Epithelial cell of prostate (primary cell): ENCODE measurements at regions not wholly inside any gene's neighbourhood (a gene's known extent, or its start where the extent isn't known, plus 50 kb on each side); places are given as distances from the start of the nearest gene placed in this dataset.

ENCODE experiments used
- DNase-seq: peaks from one replicate; pipeline ENCODE4 v3.0.0-alpha.2; 2011; ENCODE audit warnings: low read depth, low spot score
- H3K27ac ChIP-seq: fragments of 450-650 bp; 2 replicates; pipeline ENCODE4 v1.5.1; 2017; ENCODE audit warnings: mild to moderate bottlenecking

DNA sequence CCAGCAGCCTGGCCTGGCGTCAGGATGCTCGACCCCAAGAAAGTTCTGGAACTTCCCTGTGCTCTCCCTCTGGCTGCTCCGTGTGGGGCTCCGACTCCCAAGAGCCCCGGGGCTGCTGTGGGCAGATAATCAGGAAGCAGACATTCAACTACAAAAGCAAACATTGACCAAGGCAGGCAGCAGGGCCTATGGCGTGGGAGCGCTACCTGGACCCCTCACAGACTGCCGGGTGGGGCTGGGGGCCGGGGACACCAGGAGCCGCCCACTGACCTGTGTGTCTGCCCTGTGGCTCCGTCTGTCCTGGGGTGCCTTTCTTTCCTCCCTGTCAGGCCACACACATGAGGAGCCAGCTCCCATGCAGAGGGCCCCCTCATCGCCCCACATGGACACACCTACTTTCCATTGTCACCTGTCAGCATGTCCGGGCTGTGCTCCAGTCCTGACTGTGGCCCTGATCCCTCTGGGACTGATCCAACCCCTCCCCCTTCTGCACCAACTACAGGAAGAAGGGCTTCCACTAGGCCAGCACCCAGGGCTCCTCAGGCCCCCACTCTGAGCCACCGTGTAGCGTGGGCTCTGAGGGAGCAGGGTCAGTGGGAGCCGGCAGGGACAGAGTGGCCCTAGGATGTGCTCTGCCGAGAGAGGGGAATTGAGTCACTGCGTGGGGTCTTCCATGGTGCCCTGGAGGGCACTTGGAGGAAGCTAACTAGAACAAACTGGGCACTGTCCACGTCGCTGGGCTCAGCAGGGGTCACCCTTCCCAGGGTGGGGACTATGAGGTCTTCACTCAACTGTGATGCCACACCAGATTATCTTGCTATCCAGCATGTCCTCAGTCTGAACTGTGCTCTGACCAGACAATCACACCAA lies 215.4 kb upstream of the C14orf180 start:
- no peak for DNase-seq
- H3K27ac ChIP-seq = no peak overlapping the region

- no peak overlapping the region for H3K27ac ChIP-seq
- DNase-seq = no peak
Measured at GRCh38 chr14:104364830-104365229, 214.7 kb upstream of the C14orf180 start.

DNA sequence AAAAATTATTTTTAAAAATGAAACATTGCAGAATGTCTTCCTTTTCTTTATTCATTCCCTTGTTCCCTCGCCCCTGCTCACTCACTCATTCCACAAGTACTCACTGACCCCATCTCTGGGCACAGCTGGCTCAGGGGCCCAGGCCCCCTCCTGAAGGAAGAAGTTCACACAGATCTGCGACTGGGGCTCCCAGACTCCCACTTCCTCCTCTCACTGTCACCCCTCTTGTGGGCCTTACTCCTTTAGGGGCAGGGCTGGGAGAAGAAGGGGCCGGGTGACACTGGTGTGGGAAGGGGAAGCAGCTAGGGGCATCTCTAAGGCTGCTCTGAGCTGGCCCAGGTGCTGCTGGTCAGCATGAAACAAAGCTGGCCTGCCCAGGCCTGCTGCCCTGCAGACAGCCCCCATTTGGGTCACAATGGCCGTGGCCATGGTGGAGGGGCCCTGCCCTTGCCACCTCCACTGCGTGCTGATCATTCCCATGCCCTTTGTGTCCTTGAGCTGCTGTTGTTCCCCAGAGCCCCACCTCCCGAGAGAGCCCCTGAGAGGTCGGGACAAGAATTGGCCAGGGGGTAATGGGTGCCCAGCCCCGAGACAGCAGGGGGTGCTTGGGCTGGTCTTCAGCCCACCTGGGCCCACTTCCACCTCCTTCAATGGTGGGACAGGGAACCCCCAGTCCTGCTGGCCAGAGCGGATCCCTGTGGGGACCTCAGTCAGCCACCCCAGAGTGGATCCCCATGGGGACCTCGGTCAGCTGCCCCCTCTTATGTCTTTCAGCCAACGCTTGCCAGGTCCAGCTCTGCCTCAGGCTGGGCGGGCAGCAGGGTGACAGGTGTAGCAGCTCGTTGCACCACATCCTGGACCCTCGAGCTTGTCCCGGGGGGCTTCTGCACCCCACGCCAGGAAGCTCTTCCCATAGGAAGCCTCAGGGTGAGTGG lies 212.4 kb upstream of the C14orf180 start:
- DNase-seq = no peak
- H3K27ac ChIP-seq = no peak overlapping the region

- H3K27ac ChIP-seq = no peak overlapping the region
- DNase-seq = no peak
Measured at GRCh38 chr14:104367866-104368750, 211.5 kb upstream of the C14orf180 start.

- DNase-seq = no peak
- no peak overlapping the region for H3K27ac ChIP-seq
Measured at GRCh38 chr14:104368751-104369100, 210.8 kb upstream of the C14orf180 start.

DNA sequence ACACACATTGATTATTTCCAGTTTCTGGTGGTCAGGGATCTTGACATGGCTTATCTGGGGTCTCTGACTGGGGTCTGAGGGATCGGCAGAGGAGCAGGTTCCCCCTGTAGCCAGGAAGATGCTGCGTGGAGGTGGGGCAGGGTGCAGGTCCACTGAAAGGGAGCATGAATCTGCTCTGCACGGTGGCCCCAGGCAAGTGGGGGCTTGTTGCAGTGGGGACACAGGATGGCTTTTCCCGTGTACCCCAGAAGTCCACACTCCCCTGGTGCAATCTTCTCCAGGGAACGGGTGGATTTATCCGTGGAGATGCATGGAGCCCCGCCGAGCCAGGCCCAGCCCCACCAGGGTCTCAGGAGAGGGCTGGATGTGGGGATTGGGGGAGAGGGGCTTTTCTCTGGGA lies 210.4 kb upstream of the C14orf180 start:
- no peak for DNase-seq

DNA sequence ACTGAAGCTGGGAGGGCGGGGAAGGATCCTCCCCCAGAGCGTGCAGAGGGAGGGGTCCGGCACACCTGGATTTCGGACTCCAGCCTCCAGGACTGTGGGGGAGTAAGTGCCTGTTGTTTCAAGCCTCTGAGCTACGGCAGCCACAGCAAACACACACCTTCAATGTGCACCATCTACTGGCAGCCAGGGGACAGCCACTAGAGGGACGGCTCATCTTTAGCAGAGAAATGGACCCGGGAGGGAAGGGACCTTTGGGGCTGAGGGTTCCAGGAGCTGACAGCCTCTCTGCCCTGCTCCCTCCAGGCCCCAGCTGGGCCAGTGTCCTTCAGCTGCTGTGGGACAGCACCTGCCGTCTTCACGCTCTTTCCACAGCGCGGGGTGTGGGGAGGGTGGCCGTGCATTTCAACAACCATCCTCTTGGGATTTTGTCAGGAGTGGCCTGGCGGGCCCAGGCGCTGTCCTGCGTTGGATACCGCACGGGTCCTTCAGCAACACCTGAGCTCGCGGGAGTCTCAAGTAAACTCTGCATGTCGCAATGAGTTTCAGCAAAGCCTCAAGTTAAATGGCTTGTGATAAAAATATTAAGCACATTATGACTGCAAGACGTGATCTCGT lies 209.2 kb upstream of the C14orf180 start:
- DNase-seq = no peak
- H3K27ac ChIP-seq = no peak overlapping the region

More for the DNA sequence above, 210.4 kb upstream of the C14orf180 start:
- no peak overlapping the region for H3K27ac ChIP-seq

DNA sequence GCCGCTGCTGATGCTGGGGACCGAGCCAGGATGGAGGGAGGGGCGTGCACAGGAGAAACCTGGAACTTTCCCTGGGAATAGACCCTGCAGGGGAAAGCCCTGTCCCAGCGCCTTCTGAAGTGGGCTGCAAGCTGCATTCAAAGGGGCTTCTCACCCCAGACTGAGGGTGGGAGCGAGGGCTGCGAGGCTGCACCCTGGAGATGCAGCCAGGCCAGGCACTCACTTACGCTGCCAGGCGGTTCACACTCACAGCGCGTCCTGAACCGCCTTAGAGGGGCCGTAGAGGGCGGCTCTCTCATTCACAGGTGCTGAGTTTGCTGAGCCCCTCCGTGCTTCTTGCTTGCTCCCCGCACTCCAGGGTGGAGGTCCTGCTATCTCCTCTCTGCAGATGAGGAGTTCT lies 208.5 kb upstream of the C14orf180 start:
- no peak for DNase-seq
- no peak overlapping the region for H3K27ac ChIP-seq

DNA sequence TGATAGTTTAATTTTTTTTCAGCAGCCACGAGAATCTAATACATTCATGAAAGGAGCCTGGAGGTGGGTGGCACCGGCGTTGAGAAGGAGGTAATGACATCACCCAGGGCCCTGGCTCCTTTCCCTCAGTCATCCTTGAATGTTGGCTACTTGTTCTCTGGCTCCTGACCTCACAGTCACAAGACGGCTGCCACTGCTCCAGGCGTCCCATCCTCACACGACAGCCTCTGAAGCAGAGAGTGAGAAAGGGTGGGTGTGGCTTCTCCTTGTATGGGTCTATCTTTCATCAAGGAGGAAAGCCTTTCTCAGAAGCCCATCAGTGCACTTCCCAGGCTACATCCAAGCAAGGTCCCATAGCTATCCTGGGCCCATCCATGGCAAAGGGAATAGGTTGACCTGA lies 207.6 kb upstream of the C14orf180 start:
- DNase-seq = no peak
- H3K27ac ChIP-seq = no peak overlapping the region

- H3K27ac ChIP-seq = no peak overlapping the region
- DNase-seq = no peak
Measured at GRCh38 chr14:104372390-104373054, 207.0 kb upstream of the C14orf180 start.

GRCh38 chr14:104373055-104373854 lies 206.3 kb upstream of the C14orf180 start:
- no peak for DNase-seq
- no peak overlapping the region for H3K27ac ChIP-seq

DNA sequence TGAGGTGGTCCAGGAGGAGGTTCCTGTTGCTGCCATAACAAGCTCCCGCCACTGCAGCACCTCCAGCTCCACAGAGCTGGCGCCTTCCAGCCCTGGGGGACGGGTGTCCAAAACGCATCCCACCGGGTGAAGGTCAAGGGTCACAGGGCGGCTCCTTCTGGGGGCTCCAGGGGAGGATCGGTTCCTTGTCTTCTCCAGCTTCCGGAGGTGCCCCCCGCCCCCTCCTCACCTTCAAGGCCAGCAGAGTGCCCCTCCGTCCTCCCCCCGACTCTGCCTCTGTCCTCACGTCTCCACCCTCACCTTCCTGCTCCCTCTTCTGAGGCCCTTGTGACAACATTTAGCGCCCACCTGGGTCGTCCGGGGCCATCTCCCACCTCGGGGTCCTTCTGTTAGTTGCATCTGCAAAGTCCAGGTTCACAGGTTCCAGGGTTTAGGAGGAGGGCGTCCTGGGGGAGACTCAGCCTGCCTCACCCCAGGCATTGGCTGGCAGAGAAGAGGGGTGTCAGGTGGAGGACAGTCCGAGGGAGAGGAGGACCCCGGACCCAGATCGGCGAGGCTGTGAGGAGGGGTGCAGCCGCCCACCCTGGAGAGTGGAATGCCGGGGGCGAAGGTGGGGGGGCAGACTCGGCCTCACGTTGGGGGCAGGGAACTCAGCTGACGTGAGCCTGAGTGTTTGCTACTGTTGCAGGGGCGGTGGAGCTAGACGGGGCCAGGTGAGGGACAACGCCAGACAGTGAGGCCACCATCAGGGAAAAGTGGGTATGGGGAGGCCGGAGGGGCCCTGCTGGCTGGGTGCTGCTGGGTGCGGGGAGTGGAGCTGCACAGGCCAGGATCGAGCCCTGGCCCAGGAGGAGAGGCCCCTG lies 205.5 kb upstream of the C14orf180 start:
- no peak for DNase-seq
- H3K27ac ChIP-seq = no peak overlapping the region

DNA sequence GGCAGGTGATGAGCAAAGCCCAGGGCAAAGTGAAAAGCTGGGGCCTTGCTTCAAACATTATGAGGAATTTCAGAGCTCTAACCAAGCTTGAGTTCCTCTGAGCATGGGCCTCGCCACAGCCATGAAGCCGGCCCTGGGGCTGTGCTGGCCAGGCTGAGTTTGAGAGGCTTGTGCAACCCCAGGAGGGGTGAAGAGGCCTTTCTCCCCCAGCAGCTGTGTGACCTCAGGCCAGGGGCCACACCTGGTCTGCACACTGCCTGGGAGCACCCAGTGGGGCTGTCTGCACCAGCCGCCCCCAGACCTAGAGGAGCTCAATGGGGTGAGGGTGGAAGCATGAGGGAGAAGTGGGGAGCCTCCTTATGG lies 204.9 kb upstream of the C14orf180 start:
- no peak for DNase-seq
- H3K27ac ChIP-seq = no peak overlapping the region

GRCh38 chr14:104375551-104376201 lies 203.9 kb upstream of the C14orf180 start:
- DNase-seq = no peak
- H3K27ac ChIP-seq = no peak overlapping the region

GRCh38 chr14:104376202-104377140 lies 203.1 kb upstream of the C14orf180 start:
- no peak overlapping the region for H3K27ac ChIP-seq
- no peak for DNase-seq

GRCh38 chr14:104377256-104377655 lies 202.3 kb upstream of the C14orf180 start:
- no peak overlapping the region for H3K27ac ChIP-seq
- DNase-seq = no peak
